Vagina (tissue), 2 donors: ENCODE measurements at regions not wholly inside any gene's neighbourhood (a gene's known extent, or its start where the extent isn't known, plus 50 kb on each side); places are given as distances from the start of the nearest gene placed in this dataset.

ENCODE experiments used
- POLR2A ChIP-seq, 2 donors: fragments of 450-650 bp; IDR thresholded peaks; one replicate each; pipeline ENCODE4 v1.6.1; 2017; ENCODE audit warnings: antibody characterized with exemption in 2 of 2, mild to moderate bottlenecking in 2 of 2, moderate library complexity in 2 of 2
- POLR2AphosphoS5 ChIP-seq, 2 donors: sonication (generic); formaldehyde crosslinking; IDR thresholded peaks; one replicate each; pipeline ENCODE4 v1.9.0; 2017; ENCODE audit warnings: antibody characterized with exemption in 2 of 2, mild to moderate bottlenecking in 2 of 2, low read depth in 1 of 2; ENCODE audit not compliant: insufficient read depth in 1 of 2
- TF ChIP-seq, protein P1 (sequence below), 3 experiments: fragments of 450-650 bp in 2 of 3; fragments of 200-600 bp in 1 of 3; sonication (generic) in 1 of 3; IDR thresholded peaks; one replicate each; pipeline ENCODE4 v1.5.1; 2017 to 2019; ENCODE audit warnings: antibody characterized with exemption in 3 of 3, mild to moderate bottlenecking in 2 of 3, moderate library complexity in 2 of 3

DNA sequence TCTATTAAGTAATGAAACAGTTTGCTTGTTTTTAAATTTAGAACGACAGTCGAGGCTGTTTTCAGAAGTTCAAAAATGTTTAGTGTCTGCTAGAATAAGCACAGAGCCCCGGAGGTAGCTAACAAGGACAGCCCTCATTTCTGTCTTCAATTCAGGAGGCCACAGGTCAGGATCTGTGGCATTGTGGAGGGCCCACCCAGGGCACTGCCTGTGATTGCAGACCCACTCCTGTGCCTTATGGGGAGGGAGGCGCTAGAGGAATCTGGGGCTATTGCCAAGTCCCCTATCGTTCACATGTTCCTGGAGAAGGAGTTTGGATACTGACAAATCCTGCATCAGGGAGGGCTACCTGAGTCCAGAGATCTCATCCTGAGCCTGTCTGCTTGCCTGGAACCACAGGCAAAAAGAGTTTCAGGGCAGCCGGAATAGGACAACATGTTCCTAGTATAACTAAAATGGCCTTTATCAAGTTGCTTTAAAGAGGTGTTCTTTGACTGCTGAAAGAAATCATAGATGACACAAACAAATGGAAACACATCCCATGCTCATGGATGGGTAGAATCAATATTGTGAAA, 141.5 kb upstream of the ROPN1 start:
- TF ChIP-seq, protein P1, sequence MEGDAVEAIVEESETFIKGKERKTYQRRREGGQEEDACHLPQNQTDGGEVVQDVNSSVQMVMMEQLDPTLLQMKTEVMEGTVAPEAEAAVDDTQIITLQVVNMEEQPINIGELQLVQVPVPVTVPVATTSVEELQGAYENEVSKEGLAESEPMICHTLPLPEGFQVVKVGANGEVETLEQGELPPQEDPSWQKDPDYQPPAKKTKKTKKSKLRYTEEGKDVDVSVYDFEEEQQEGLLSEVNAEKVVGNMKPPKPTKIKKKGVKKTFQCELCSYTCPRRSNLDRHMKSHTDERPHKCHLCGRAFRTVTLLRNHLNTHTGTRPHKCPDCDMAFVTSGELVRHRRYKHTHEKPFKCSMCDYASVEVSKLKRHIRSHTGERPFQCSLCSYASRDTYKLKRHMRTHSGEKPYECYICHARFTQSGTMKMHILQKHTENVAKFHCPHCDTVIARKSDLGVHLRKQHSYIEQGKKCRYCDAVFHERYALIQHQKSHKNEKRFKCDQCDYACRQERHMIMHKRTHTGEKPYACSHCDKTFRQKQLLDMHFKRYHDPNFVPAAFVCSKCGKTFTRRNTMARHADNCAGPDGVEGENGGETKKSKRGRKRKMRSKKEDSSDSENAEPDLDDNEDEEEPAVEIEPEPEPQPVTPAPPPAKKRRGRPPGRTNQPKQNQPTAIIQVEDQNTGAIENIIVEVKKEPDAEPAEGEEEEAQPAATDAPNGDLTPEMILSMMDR (IDR thresholded peaks at IDR 0.05): no peak
- TF ChIP-seq POLR2AphosphoS5 (IDR thresholded peaks at IDR 0.05; ENCODE audit: insufficient read depth in 1 of 2, low read depth in 1 of 2) (no peak), POLR2A (IDR thresholded peaks at IDR 0.05) (no peak)
